Activated CD4-positive, alpha-beta memory T cell treated with anti-CD3 and anti-CD28 coated beads for 36 hours (primary cell): ENCODE measurements at regions not wholly inside any gene's neighbourhood (a gene's known extent, or its start where the extent isn't known, plus 50 kb on each side); places are given as distances from the start of the nearest gene placed in this dataset.

Experiments used
- CTCF ChIA-PET: fragments of 350-600 bp; sonication (Branson Sonifier 250); formaldehyde crosslinking; loops from one replicate; lab custom pipeline; 2021; ENCODE audit warnings: antibody characterized with exemption, inconsistent platforms; lab: Charles Lee
- POLR2A ChIA-PET: fragments of 350-600 bp; sonication (Branson Sonifier 250); formaldehyde crosslinking; loops from one replicate; lab custom pipeline; 2021; ENCODE audit warnings: antibody characterized with exemption; lab: Charles Lee
- DNase-seq: peaks from one replicate; pipeline ENCODE4 v3.0.0-alpha.2; 2020
- H3K27ac Mint-ChIP-seq: one replicate; pipeline ENCODE4 v1.8.0; 2021; ENCODE audit warnings: mixed read lengths
- H3K27me3 Mint-ChIP-seq: one replicate; pipeline ENCODE4 v1.8.0; 2021; ENCODE audit warnings: mixed read lengths
- H3K36me3 Mint-ChIP-seq: one replicate; pipeline ENCODE4 v1.8.0; 2021; ENCODE audit warnings: mixed read lengths
- H3K4me1 Mint-ChIP-seq: one replicate; pipeline ENCODE4 v1.8.0; 2021; ENCODE audit warnings: low read depth, mixed read lengths
- H3K4me3 Mint-ChIP-seq: one replicate; pipeline ENCODE4 v1.8.0; 2021; ENCODE audit warnings: mild to moderate bottlenecking, mixed read lengths
- H3K9me3 Mint-ChIP-seq: one replicate; pipeline ENCODE4 v1.8.0; 2021; ENCODE audit warnings: mixed read lengths
- intact Hi-C: fragments of 100-400 bp; cut with micrococcal nuclease; formaldehyde crosslinking; loops from one replicate; pipeline ENCODE4 v1.15.1; 2023

DNA sequence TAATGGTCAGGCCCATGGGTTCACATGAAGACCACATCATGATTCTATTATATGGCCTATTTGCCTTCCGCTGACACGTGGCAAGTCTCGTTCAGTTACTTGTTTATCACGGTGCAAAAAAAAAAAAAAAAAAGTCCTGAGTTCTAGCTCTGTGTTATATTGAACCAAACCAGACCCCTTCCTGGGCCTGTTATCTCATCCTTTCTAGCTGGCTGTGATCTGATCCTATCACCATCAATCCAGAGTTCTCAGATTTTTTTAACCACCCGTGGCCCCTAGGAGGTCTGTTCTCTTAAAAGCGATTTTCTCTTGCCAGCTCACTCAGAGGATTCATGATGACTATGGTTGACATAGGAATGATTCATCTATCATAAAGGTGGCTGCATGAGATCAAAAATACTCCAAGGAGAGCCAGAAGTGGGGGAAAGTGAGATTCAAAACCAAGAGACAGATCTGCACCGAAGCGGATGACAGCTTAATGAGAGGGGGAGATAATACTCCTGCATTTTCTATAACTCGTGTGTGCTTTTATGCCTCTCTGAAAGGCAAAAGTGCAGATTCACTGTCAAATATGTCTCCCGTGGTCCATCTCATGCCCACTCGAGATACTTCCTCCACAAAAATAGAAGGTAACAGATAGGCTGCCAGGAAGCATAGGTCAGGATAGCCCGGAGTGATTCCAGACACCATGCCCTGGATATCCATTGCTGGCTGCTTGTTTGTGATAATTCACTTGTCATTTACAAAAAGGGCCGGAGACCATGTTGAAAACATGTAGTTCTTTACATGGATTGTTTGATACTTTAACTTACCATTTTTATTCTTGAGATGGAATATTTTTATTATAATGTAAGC, 505.7 kb upstream of the KLHL29 start:
- intact Hi-C loops: no loop called here
- CTCF ChIA-PET: no interaction called here
- no peaks in the 10 kb centered on the region for H3K4me1 Mint-ChIP-seq
- POLR2A ChIA-PET: no interaction called here
- H3K27me3 Mint-ChIP-seq: no peaks in the 10 kb centered on the region
- no peaks in the 10 kb centered on the region for H3K36me3 Mint-ChIP-seq
- H3K27ac Mint-ChIP-seq: no peak overlapping the region
- DNase-seq: no peak
- H3K4me3 Mint-ChIP-seq: no peak overlapping the region
- peaks cover 2% of the 10 kb centered on the region for H3K9me3 Mint-ChIP-seq

DNA sequence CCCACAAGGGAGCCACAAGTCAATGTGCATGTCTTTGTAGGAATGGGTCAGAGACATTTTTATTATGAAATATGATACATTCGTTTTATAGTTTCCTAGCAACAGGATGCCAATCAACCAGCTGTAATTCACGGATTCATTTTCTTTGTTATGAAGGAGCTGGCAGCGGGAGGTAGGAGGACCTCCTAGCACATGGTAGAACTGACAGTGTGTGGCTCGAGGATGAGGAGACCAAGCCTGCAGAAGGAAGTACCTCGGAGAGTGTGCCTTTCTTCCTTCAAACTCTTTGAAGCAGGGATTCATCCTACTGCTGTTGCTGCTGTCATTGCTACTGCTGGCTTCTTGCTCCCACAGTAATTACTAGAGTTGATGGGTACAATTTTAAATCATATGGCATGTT, 504.8 kb upstream of the KLHL29 start:
- intact Hi-C loops: no loop called here

DNA sequence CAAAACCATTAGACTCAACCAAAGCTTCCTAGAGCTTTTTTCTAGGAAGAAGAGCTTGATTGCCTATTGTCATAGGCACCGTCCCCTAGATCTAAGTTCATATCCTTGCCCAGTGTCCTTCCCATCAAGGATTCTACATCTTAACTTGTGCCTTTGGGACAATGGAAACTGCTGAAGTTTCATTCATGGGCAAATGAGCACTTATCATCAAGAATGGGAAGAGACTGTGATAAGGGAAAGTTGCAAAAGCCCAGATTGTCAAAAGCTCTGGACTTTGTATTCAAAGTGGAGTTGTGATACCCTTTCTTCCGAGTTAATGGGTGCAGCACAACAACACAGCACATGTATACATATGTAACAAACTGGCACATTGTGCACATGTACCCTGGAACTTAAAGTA, 503.0 kb upstream of the KLHL29 start:
- CTCF ChIA-PET: no interaction called here
- no peaks in the 10 kb centered on the region for H3K4me1 Mint-ChIP-seq
- POLR2A ChIA-PET: no interaction called here
- H3K27me3 Mint-ChIP-seq: no peaks in the 10 kb centered on the region
- H3K9me3 Mint-ChIP-seq: no peaks in the 10 kb centered on the region
- no peak for DNase-seq
- no peak overlapping the region for H3K27ac Mint-ChIP-seq
- intact Hi-C loops: no loop called here
- H3K4me3 Mint-ChIP-seq: no peak overlapping the region
- H3K36me3 Mint-ChIP-seq: no peaks in the 10 kb centered on the region

More for the DNA sequence above, 504.8 kb upstream of the KLHL29 start:
- ChIA-PET CTCF (no interaction called here), POLR2A (no interaction called here)
- DNase-seq: no peak
- H3K27ac Mint-ChIP-seq: no peak overlapping the region
- peaks cover 2% of the 10 kb centered on the region for H3K9me3 Mint-ChIP-seq
- H3K4me1 Mint-ChIP-seq: no peaks in the 10 kb centered on the region
- no peaks in the 10 kb centered on the region for H3K27me3 Mint-ChIP-seq
- no peak overlapping the region for H3K4me3 Mint-ChIP-seq
- H3K36me3 Mint-ChIP-seq: no peaks in the 10 kb centered on the region

DNA sequence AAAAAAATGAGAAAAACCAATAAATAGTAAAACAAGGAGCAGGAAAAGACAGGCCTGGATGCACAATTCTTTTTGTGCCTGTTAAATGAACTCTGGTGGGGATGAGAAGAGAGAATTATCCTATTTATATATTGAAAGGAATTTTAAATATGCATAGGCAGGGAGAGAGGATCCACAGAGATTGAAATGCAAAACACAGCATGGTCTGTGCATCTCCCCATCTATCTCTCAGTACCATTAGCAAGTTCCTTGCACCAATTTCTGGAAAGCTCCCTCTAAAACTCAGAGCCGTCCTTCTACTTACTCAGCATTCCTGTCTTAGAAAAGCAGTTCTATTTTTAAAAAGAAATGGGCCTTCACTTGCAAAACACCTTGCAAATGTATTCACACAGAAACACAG, 502.3 kb upstream of the KLHL29 start:
- H3K27ac Mint-ChIP-seq: no peak overlapping the region
- H3K9me3 Mint-ChIP-seq: no peaks in the 10 kb centered on the region
- no peaks in the 10 kb centered on the region for H3K4me1 Mint-ChIP-seq
- no peaks in the 10 kb centered on the region for H3K27me3 Mint-ChIP-seq
- no peak overlapping the region for H3K4me3 Mint-ChIP-seq
- DNase-seq: no peak
- POLR2A ChIA-PET: no interaction called here
- no peaks in the 10 kb centered on the region for H3K36me3 Mint-ChIP-seq
- CTCF ChIA-PET: no interaction called here
- intact Hi-C loops: no loop called here

DNA sequence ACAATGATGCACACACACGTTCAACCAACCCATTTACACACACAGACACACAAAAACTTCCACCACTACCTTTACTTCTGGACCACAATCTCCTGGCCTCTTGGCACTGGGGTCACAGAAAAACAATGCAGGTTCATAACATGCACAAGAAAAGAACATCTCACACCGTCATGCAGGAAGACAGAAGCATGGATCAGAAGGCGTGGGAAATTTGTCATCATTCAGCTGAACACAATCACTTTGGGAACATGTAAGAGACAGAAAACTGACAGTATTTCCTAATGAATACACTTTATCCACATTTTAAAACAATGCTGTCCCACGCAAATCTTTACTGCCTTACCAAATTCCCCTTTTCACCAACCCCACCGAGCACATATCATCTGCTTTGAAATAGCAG, 501.9 kb upstream of the KLHL29 start:
- Mint-ChIP-seq H3K9me3 (no peaks in the 10 kb centered on the region), H3K4me3 (no peak overlapping the region), H3K27ac (no peak overlapping the region), H3K4me1 (no peaks in the 10 kb centered on the region), H3K36me3 (no peaks in the 10 kb centered on the region), H3K27me3 (no peaks in the 10 kb centered on the region)
- POLR2A ChIA-PET: no interaction called here
- no peak for DNase-seq
- intact Hi-C loops: no loop called here
- CTCF ChIA-PET: no interaction called here

DNA sequence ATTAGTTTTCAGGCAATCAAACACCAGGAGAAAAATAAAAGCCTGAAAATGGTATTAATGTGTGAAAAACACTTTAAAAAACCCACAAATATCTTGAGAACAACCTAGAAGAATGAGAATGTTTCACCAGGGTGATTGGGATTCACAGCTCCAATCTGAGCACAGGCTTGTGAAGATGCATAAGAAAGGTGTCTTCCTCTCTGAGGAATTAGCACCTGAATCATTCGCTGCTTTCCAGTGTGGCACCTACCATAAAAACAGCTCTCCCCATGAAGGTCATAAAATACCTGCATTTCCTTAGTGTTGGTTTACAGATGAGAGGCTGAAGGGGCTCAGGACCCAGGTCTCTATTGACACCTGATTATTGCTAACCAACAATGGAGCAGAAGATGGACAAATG, 499.7 kb upstream of the KLHL29 start:
- CTCF ChIA-PET: no interaction called here
- Mint-ChIP-seq H3K4me3 (no peak overlapping the region), H3K9me3 (no peaks in the 10 kb centered on the region), H3K4me1 (no peaks in the 10 kb centered on the region), H3K36me3 (no peaks in the 10 kb centered on the region), H3K27ac (no peak overlapping the region), H3K27me3 (no peaks in the 10 kb centered on the region)
- POLR2A ChIA-PET: no interaction called here
- DNase-seq: no peak
- intact Hi-C loops: no loop called here

DNA sequence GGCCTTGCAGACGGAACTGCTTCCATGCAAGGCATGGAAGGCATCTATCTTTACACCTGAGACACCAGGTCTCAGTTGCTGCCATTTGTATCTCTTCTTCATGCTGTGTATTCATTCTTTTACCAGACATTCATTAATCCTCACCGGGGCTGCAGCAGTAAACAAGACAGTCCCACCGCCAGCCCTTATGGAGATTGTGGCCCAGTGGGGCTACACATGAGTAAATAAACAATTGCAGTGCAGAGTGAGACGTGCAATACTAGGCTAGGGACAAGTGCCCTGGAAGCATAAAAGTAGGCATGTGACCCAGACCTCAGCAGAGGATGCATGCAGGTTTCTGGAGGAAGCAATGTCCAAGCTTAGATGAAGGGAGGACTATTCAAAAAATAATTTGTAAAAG, 497.6 kb upstream of the KLHL29 start:
- Mint-ChIP-seq H3K27ac (no peak overlapping the region), H3K36me3 (no peaks in the 10 kb centered on the region), H3K4me3 (no peak overlapping the region), H3K9me3 (no peaks in the 10 kb centered on the region), H3K4me1 (no peaks in the 10 kb centered on the region), H3K27me3 (no peaks in the 10 kb centered on the region)
- intact Hi-C loops: no loop called here
- DNase-seq: no peak
- POLR2A ChIA-PET: no interaction called here
- CTCF ChIA-PET: no interaction called here

DNA sequence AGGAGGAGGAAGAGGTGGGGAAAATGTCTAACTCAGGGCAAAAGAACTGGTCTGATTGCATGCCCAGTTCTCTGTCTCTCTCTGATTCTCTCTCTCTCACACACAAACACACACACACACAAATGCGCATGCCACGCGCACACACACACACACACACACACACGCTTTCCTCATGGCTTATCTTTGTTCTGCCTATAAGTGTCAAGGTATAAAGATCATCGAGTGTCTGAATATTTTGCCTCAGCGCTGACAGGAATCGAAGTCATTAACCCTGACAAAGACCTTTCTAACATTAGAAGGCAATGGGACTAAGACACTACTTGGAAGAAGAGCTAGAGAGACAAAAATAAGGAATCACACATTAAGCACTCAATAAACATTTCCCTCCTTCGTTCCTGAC, 497.1 kb upstream of the KLHL29 start:
- H3K27ac Mint-ChIP-seq: no peak overlapping the region
- H3K4me1 Mint-ChIP-seq: no peaks in the 10 kb centered on the region
- H3K9me3 Mint-ChIP-seq: no peaks in the 10 kb centered on the region
- no peak overlapping the region for H3K4me3 Mint-ChIP-seq
- DNase-seq: no peak
- ChIA-PET POLR2A (no interaction called here), CTCF (no interaction called here)
- no peaks in the 10 kb centered on the region for H3K27me3 Mint-ChIP-seq
- no peaks in the 10 kb centered on the region for H3K36me3 Mint-ChIP-seq
- intact Hi-C loops: no loop called here

DNA sequence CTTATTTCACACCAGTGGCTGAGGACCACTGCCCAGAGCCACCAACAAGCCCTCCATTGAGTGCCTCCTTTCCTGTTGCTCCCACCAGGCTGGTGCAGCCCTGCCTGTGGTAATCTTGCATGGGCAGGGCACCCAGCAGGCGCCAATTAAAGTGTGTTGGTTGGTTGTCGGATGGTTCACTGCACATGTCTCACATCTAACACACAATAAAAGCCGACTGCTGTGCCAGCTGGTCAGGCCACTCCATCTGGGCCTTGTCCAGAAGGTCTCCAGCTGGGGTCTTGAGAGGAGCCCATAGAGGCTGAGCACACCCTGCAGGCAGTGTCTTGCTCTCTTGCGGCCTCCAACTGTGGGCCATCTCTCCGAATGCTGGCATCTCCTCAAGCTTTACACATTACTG, 494.8 kb upstream of the KLHL29 start:
- no peaks in the 10 kb centered on the region for H3K9me3 Mint-ChIP-seq
- H3K27ac Mint-ChIP-seq: no peak overlapping the region
- POLR2A ChIA-PET: no interaction called here
- no peak overlapping the region for H3K4me3 Mint-ChIP-seq
- no peaks in the 10 kb centered on the region for H3K36me3 Mint-ChIP-seq
- H3K4me1 Mint-ChIP-seq: no peaks in the 10 kb centered on the region
- no peak for DNase-seq
- intact Hi-C loops: no loop called here
- H3K27me3 Mint-ChIP-seq: no peaks in the 10 kb centered on the region
- CTCF ChIA-PET: interaction anchor here (1.4 kb wide), 1 partner anchor 14 kb away, joined by 3 read pairs; no protein-coding TSS in a partner anchor

DNA sequence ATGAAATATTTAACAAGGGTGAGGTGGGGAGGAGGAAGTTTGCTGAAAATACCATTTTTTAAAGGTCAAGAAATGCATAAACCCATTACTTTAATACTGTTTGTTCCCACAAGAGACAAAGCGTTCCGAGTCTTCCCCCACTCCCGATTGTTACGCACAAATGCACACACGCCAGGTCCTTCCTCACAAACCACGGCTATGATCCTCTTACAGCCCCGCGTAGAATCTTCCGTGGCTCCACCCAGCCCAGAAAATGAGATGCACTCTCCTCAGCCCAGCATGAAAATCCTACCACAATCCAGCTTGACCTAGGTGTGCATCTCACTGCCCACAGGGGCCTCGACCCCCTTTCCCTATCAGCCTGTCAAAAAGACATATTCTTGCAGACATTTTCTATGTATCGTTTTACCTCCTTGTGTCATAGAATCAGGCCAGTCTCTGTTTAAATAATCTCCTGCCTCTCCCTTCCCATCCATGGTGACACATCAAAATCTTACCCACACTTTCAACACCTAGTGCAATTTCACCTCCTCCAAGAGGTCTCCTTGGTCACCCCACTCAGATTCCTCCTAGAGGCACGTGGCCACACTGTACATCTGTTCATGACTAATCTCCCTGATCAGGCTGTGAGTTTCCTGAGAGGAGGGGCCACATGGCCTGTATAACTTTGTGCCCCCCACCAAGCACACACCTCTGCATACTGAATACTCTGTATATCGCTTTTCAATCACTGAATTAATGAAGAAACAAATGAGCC, 491.0 kb upstream of the KLHL29 start:
- intact Hi-C loops: no loop called here
- POLR2A ChIA-PET: no interaction called here
- CTCF ChIA-PET: no interaction called here

DNA sequence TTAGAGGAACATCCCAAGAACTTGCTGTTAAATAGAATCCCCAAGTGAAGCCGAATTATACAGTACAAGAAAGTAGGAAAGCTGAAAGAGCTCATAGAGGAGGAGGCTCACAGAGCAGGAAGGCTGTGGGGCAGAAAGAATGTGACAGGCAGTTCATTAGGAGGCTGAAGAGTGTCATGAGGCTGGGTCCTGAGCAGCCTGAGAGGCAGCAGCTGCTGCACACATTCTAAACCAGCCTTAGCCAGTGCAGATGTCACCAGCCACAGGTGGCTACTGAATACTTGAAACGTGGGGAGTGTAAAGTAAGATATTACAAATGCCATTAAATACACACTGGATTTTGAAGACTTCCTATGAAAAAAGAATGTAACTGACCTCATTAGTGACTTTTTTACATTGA, 490.2 kb upstream of the KLHL29 start:
- H3K9me3 Mint-ChIP-seq: no peaks in the 10 kb centered on the region
- ChIA-PET CTCF (no interaction called here), POLR2A (no interaction called here)
- DNase-seq: no peak
- intact Hi-C loops: no loop called here
- H3K27ac Mint-ChIP-seq: no peak overlapping the region
- H3K4me3 Mint-ChIP-seq: no peak overlapping the region
- H3K27me3 Mint-ChIP-seq: no peaks in the 10 kb centered on the region
- H3K4me1 Mint-ChIP-seq: no peaks in the 10 kb centered on the region
- no peaks in the 10 kb centered on the region for H3K36me3 Mint-ChIP-seq

More for the DNA sequence above, 491.0 kb upstream of the KLHL29 start:
- Mint-ChIP-seq H3K4me3 (no peak overlapping the region), H3K9me3 (no peaks in the 10 kb centered on the region), H3K4me1 (no peaks in the 10 kb centered on the region), H3K36me3 (no peaks in the 10 kb centered on the region), H3K27me3 (no peaks in the 10 kb centered on the region), H3K27ac (no peak overlapping the region)
- DNase-seq: no peak

DNA sequence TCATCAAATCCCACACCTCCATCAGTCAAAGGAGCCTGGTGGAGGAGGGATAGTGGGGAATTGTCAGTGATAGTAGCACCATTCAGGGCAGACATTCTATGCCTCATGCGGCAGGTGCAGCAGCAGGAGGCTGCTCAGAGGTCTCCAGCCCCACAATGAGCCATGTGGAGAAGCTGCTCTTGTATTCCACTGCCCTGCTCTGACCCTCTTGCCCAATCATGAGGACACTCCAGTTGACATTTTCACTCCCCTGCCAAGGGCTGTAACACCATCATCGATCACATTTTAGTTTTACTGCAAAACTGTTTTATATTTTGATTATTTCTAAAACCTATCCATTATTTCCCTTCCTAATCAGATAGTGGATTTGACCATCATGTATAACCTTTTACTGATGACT, 487.6 kb upstream of the KLHL29 start:
- ChIA-PET CTCF (no interaction called here), POLR2A (no interaction called here)
- Mint-ChIP-seq H3K36me3 (no peaks in the 10 kb centered on the region), H3K27me3 (peaks cover 2% of the 10 kb centered on the region), H3K9me3 (no peaks in the 10 kb centered on the region), H3K27ac (no peak overlapping the region), H3K4me3 (no peak overlapping the region), H3K4me1 (no peaks in the 10 kb centered on the region)
- DNase-seq: no peak
- intact Hi-C loops: no loop called here

DNA sequence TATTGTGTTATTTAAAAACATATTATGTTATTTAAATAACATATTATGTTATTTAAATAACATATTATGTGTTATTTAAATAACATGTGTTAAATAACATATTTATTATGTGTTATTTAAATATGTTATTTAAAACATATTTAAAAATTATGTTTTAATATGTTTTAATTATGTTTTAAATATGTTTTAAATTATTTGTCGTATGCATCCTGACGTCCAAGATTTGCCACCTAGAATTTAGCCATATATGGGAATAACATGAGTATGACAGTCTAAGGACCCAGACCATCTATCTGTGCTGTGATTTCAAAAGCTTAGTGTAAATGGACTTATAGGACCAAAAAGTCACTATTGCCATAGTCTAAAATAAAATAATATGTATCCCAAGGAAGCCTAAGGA, 484.3 kb upstream of the KLHL29 start:
- no peak for DNase-seq
- POLR2A ChIA-PET: no interaction called here
- Mint-ChIP-seq H3K4me3 (no peak overlapping the region), H3K36me3 (no peaks in the 10 kb centered on the region), H3K9me3 (no peaks in the 10 kb centered on the region), H3K27me3 (peaks cover 2% of the 10 kb centered on the region), H3K27ac (no peak overlapping the region), H3K4me1 (no peaks in the 10 kb centered on the region)
- CTCF ChIA-PET: no interaction called here
- intact Hi-C loops: no loop called here
